ENCODE measurements at regions not wholly inside any gene's neighbourhood (a gene's known extent, or its start where the extent isn't known, plus 50 kb on each side); places are given as distances from the start of the nearest gene placed in this dataset.

DNA sequence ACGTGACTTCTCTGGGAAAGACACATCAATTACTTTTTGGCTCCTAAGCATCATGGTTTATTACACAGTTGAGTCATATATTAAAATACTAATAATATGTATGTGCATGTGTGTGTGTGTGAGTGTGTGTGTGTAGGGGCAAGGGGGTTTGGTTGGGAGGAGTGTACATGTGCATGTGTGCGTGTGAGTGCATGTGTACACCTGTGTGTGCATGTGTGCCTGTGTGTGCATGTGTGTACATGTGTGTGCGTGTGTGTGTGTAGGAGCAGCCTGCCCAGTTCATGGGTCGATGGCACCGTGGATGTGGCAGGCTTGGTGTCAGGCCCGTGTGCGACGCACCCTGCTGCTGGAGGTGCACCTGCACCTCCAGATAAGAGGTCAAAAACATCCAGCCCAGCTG is 99.0 kb upstream of the SNTG2 start:
- TF ChIP-seq, protein P1, sequence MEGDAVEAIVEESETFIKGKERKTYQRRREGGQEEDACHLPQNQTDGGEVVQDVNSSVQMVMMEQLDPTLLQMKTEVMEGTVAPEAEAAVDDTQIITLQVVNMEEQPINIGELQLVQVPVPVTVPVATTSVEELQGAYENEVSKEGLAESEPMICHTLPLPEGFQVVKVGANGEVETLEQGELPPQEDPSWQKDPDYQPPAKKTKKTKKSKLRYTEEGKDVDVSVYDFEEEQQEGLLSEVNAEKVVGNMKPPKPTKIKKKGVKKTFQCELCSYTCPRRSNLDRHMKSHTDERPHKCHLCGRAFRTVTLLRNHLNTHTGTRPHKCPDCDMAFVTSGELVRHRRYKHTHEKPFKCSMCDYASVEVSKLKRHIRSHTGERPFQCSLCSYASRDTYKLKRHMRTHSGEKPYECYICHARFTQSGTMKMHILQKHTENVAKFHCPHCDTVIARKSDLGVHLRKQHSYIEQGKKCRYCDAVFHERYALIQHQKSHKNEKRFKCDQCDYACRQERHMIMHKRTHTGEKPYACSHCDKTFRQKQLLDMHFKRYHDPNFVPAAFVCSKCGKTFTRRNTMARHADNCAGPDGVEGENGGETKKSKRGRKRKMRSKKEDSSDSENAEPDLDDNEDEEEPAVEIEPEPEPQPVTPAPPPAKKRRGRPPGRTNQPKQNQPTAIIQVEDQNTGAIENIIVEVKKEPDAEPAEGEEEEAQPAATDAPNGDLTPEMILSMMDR (conservative IDR thresholded peaks at IDR 0.05), result no peak
- no peak overlapping the region for H3K27ac ChIP-seq

DNA sequence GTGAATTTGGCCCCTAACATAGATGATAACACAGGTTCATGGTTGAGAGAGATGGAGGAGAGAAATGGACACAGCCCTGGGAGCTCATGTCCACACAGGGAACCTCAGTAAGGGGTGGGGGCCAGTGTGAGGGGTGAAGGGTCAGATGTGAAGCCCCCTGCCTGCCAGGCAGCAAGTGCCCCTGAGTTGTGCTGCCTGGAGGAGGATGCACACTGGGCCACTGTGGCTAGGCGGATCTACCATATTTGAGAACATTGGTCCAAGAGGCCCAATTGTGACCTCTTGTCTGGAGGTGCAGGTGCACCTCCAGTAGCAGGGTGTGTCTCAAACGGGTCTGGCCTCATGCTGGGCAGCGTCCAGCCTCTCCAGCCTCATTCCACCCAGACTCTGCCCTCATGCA is 99.6 kb upstream of the SNTG2 start:
- H3K27ac ChIP-seq, result no peak overlapping the region
- TF ChIP-seq, protein P1 (conservative IDR thresholded peaks at IDR 0.05), result no peak

DNA sequence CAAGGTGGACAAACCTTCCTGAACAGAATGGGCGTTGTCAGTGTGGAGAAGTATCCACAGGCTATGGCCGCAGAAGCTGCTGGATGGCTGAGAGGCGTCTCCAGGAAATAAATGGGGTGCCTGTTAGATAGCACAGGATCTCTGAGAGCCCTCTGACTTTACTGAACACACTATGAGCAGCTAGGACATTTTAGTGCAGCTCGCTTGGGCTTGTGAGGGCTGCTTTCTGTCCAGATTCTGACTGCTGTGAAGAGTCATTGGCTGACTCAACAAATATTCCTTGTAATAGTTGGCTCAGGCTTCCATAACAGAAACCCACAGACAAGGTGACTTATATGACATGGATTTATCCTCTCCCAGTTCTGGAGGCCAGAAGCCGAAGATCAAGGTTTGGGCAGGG is 100.2 kb upstream of the SNTG2 start:
- TF ChIP-seq, protein P1 (conservative IDR thresholded peaks at IDR 0.05), result no peak
- H3K27ac ChIP-seq, result no peak overlapping the region

- H3K27ac ChIP-seq, result no peak overlapping the region
- TF ChIP-seq, protein P1 (conservative IDR thresholded peaks at IDR 0.05), result no peak
Measured at GRCh38 chr2:848099-848498, 102.5 kb upstream of the SNTG2 start.

GRCh38 chr2:847669-848068 is 103.0 kb upstream of the SNTG2 start:
- peak overlapping the region; percentile 41 for H3K27ac ChIP-seq
- TF ChIP-seq, protein P1 (conservative IDR thresholded peaks at IDR 0.05), result no peak

- TF ChIP-seq, protein P1 (conservative IDR thresholded peaks at IDR 0.05), result no peak
Measured at GRCh38 chr2:844715-845114, 105.9 kb upstream of the SNTG2 start.

GRCh38 chr2:842151-842803 is 108.4 kb upstream of the SNTG2 start:
- TF ChIP-seq, protein P1 (conservative IDR thresholded peaks at IDR 0.05), result no peak
- H3K27ac ChIP-seq, result no peak overlapping the region

More at GRCh38 chr2:844715-845114, 105.9 kb upstream of the SNTG2 start:
- H3K27ac ChIP-seq, result no peak overlapping the region

All from VCaP (cell line).